Smooth muscle cell (in vitro differentiated cells): ENCODE measurements at regions not wholly inside any gene's neighbourhood (a gene's known extent, or its start where the extent isn't known, plus 50 kb on each side); places are given as distances from the start of the nearest gene placed in this dataset.
"Not testable (repeated sequence)": the region's sequence is repeated elsewhere in the genome, so short reads cannot be mapped to it uniquely, and the experiment has no call there.

Source experiments
- DNase-seq: peaks from one replicate; lab custom pipeline; 2025; ENCODE audit not compliant: unreplicated experiment; lab: John Stamatoyannopoulos, UW
- H2AFZ ChIP-seq: fragments of 200-600 bp; sonication (generic); 2 replicates; pipeline ENCODE4 v1.6.0; 2016; ENCODE audit warnings: antibody characterized with exemption, low read depth, mild to moderate bottlenecking
- H3F3A ChIP-seq: fragments of 200-600 bp; sonication (generic); 2 replicates; pipeline ENCODE4 v1.6.0; 2017; ENCODE audit warnings: antibody characterized with exemption, low read depth
- H3K27ac ChIP-seq: fragments of 200-600 bp; sonication (generic); 2 replicates; pipeline ENCODE4 v1.5.1; 2016; ENCODE audit warnings: low read depth, mild to moderate bottlenecking
- H3K27me3 ChIP-seq: fragments of 200-600 bp; sonication (generic); 2 replicates; pipeline ENCODE4 v1.6.1; 2016; ENCODE audit warnings: low read depth, mild to moderate bottlenecking
- H3K36me3 ChIP-seq: fragments of 200-600 bp; sonication (generic); 2 replicates; pipeline ENCODE4 v1.5.1; 2016; ENCODE audit warnings: low read depth
- H3K4me1 ChIP-seq: fragments of 200-600 bp; sonication (generic); 2 replicates; pipeline ENCODE4 v1.5.1; 2016; ENCODE audit warnings: low read depth
- H3K4me2 ChIP-seq: fragments of 200-600 bp; sonication (generic); 2 replicates; pipeline ENCODE4 v1.6.0; 2016; ENCODE audit warnings: mild to moderate bottlenecking
- H3K4me3 ChIP-seq: fragments of 200-600 bp; sonication (generic); 2 replicates; pipeline ENCODE4 v1.5.1; 2016; ENCODE audit warnings: mild to moderate bottlenecking
- H3K79me2 ChIP-seq: fragments of 200-600 bp; sonication (generic); 2 replicates; pipeline ENCODE4 v1.6.0; 2016; ENCODE audit warnings: low read depth, mild to moderate bottlenecking
- H3K9ac ChIP-seq: fragments of 200-600 bp; sonication (generic); 2 replicates; pipeline ENCODE4 v1.6.0; 2016; ENCODE audit warnings: low read depth
- H3K9me3 ChIP-seq: fragments of 200-600 bp; sonication (generic); replicated peaks from 2 replicates; pipeline ENCODE4 v1.5.1; 2016; ENCODE audit warnings: low read depth
- H4K20me1 ChIP-seq: fragments of 200-600 bp; sonication (generic); 2 replicates; pipeline ENCODE4 v1.6.0; 2016; ENCODE audit warnings: low read depth
- WGBS: methylation state at CpG from one replicate; pipeline ENCODE4 v1.1.7; 2016; ENCODE audit warnings: low lambda C conversion rate; 5-methylcytosine and 5-hydroxymethylcytosine counted together
- TF ChIP-seq, protein P1 (sequence below): fragments of 200-600 bp; sonication (generic); IDR thresholded peaks from 2 replicates; pipeline ENCODE4 v1.5.1; 2017; ENCODE audit warnings: borderline replicate concordance, mild to moderate bottlenecking, antibody characterized with exemption; ENCODE audit not compliant: insufficient read depth, poor library complexity, severe bottlenecking

DNA sequence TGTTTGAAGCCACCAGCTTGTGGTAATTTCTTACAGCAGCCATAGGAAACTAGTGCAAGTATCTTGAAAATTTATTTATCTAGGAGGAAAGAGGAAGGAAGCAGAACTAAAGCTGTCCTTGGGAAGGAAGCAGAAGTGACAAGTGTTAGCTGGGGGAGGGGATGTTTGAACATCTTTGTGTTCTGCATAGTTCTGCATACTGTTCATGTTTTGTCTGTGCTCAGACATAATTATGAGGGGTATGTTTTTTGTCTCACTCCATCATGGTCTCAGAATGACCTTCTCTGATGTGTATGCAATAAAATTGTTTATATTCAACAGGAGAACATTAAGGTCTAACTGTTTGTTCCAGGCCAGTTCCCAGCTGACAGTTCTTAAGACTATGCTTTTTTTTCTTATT is 606.5 kb downstream of the GALC start:
- Histone ChIP-seq H3K27me3 (no peaks in the 10 kb centered on the region), H3K4me3 (no peak overlapping the region), H3K4me2 (no peak overlapping the region), H3K79me2 (no peaks in the 10 kb centered on the region), H3K27ac (no peak overlapping the region), H3F3A (no peaks in the 10 kb centered on the region), H3K4me1 (no peaks in the 10 kb centered on the region), H4K20me1 (no peaks in the 10 kb centered on the region), H3K9me3 (no peaks in the 10 kb centered on the region), H3K36me3 (no peaks in the 10 kb centered on the region), H2AFZ (no peak overlapping the region), H3K9ac (no peak overlapping the region)
- TF ChIP-seq, protein P1, sequence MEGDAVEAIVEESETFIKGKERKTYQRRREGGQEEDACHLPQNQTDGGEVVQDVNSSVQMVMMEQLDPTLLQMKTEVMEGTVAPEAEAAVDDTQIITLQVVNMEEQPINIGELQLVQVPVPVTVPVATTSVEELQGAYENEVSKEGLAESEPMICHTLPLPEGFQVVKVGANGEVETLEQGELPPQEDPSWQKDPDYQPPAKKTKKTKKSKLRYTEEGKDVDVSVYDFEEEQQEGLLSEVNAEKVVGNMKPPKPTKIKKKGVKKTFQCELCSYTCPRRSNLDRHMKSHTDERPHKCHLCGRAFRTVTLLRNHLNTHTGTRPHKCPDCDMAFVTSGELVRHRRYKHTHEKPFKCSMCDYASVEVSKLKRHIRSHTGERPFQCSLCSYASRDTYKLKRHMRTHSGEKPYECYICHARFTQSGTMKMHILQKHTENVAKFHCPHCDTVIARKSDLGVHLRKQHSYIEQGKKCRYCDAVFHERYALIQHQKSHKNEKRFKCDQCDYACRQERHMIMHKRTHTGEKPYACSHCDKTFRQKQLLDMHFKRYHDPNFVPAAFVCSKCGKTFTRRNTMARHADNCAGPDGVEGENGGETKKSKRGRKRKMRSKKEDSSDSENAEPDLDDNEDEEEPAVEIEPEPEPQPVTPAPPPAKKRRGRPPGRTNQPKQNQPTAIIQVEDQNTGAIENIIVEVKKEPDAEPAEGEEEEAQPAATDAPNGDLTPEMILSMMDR = no peak
- no peak for DNase-seq

DNA sequence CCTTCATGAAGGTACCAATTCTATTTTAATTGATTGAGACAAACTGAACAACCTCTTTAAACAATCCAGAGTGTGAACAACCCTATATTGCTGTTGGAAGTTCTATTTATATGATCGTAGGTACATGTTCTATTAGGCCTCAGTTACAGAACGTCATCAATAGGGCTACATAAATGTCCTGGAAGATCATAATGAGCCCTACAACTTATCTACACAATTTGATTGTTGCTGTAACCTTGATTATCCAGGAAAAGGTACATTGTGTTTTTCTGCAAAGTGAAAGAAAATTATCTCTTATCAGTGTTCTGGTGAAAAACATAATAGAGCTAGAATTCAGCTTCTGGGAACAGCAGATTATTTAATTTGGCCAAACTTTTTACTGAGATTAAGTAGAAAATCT is 612.9 kb downstream of the GALC start:
- 83% methylated on average over 2 of the region's 2 CpGs for WGBS
- no peak overlapping the region for H3K27ac ChIP-seq
- H3K4me3 ChIP-seq = no peak overlapping the region
- H3K27me3 ChIP-seq = no peaks in the 10 kb centered on the region
- H3K79me2 ChIP-seq = no peaks in the 10 kb centered on the region
- H3K9me3 ChIP-seq = no peaks in the 10 kb centered on the region
- H3K9ac ChIP-seq = no peak overlapping the region
- H3F3A ChIP-seq = no peaks in the 10 kb centered on the region
- TF ChIP-seq, protein P1 = no peak
- no peaks in the 10 kb centered on the region for H3K36me3 ChIP-seq
- H3K4me2 ChIP-seq = no peak overlapping the region
- no peaks in the 10 kb centered on the region for H3K4me1 ChIP-seq
- no peak overlapping the region for H2AFZ ChIP-seq
- H4K20me1 ChIP-seq = no peaks in the 10 kb centered on the region
- no peak for DNase-seq

DNA sequence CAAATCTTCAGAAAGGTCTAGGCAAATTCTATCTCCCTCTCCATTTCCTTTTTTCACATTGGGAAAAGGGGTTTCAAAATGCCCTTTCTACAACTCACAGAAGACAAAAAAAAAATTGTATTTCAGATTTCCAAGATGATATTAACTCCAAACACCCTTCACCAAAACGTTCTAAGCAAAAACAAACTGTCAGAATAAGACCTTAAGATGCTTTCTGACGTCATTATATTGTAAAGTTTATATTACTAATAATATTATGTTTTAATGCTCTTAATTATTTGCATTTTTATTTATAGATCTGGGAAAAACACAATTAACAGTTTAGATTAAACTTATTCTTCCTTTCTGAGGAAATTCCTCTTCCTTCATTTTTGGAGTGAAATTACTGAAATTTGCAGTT is 624.2 kb downstream of the GALC start:
- Histone ChIP-seq H3K9me3 (no peaks in the 10 kb centered on the region), H3K27ac (no peak overlapping the region), H3K27me3 (no peaks in the 10 kb centered on the region), H3K4me3 (no peak overlapping the region), H3K79me2 (no peaks in the 10 kb centered on the region), H4K20me1 (no peaks in the 10 kb centered on the region), H3K4me2 (no peak overlapping the region), H3F3A (no peaks in the 10 kb centered on the region), H2AFZ (no peak overlapping the region), H3K9ac (no peak overlapping the region), H3K4me1 (no peaks in the 10 kb centered on the region), H3K36me3 (no peaks in the 10 kb centered on the region)
- no peak for DNase-seq
- TF ChIP-seq, protein P1 = no peak
- WGBS = 91% methylated on average over 2 of the region's 2 CpGs

DNA sequence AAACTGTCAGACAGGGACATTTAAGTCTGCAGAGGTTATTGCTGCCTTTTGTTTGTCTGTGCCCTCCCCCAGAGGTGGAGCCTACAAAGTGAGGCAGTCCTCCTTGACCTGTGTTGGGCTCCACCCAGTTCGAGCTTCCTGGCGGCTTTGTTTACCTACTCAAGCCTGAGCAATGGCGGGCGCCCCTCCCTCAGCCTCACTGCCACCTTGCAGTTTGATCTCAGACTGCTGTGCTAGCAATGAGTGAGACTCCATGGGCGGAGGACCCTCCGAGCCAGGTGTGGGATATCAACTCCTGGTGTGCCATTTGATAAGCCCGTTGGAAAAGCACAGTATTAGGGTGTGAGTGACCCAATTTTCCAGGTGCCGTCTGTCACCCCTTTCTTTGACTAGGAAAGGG is 632.7 kb downstream of the GALC start:
- WGBS = 92% methylated on average over 8 of the region's 8 CpGs
- not testable (repeated sequence) for H3K4me3 ChIP-seq, H2AFZ ChIP-seq, H3K4me2 ChIP-seq, H3K36me3 ChIP-seq, H3K27ac ChIP-seq, H3K27me3 ChIP-seq, H3F3A ChIP-seq, H3K4me1 ChIP-seq, DNase-seq, H3K9me3 ChIP-seq, H4K20me1 ChIP-seq, H3K79me2 ChIP-seq, H3K9ac ChIP-seq
